NOMO-1 treated with DMSO at 0.1 percent for 48 hours (cell line): ENCODE measurements at regions not wholly inside any gene's neighbourhood (a gene's known extent, or its start where the extent isn't known, plus 50 kb on each side); places are given as distances from the start of the nearest gene placed in this dataset.

Experiments
- DNase-seq: peaks from one replicate; lab custom pipeline; 2025; ENCODE audit not compliant: unreplicated experiment; lab: John Stamatoyannopoulos, UW

DNA sequence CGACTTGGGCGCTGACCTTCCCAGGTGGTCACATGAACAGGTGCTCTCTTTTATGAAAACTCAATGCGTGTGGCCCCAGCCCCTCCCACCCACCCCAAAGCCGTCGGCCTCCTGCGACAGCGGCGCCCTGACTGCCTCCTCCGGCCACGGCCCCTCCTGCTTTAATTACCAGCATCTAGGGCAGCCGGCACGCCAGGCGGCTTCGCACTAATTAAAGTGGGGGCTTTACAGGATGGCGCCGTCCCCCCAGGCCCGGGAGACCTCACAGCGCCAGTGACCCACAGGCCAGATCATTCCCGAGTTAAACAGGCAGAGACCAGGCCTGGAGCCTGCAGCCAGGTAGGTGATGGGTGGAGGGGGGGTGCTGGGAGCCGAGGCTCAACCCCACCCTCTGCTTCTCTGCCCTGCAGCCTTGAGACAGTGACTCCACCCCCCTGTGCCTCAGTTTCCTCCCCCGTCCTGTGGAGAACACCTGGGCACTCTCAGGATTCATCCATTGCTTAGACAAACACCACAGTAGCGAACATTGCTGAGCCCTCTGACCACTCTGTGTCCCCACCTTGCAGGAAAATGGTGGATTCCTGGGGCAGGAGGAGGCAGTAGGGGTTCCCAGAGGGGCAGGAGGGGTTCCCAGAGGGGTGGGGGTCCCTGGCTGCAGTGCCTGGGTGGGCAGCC is 100.8 kb downstream of the MICALL2 start:
- no peak for DNase-seq

DNA sequence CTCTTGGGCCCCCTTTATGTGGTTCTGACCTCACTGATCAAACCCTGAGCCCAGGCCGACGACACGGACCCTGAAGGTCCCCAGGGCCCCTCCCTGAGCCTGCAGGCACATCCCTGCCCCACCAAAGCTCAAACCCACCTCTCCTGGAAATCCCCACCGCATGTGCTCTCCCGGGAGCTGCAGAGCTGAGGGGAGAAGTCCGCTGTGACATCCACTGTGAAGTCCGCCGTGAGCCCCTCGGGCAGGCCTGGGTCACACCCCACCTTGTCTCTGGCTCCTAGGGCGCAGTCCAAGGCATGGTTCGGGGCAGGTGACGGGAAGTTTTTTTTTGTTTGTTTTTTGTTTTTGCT is 100.2 kb downstream of the MICALL2 start:
- DNase-seq = no peak

DNA sequence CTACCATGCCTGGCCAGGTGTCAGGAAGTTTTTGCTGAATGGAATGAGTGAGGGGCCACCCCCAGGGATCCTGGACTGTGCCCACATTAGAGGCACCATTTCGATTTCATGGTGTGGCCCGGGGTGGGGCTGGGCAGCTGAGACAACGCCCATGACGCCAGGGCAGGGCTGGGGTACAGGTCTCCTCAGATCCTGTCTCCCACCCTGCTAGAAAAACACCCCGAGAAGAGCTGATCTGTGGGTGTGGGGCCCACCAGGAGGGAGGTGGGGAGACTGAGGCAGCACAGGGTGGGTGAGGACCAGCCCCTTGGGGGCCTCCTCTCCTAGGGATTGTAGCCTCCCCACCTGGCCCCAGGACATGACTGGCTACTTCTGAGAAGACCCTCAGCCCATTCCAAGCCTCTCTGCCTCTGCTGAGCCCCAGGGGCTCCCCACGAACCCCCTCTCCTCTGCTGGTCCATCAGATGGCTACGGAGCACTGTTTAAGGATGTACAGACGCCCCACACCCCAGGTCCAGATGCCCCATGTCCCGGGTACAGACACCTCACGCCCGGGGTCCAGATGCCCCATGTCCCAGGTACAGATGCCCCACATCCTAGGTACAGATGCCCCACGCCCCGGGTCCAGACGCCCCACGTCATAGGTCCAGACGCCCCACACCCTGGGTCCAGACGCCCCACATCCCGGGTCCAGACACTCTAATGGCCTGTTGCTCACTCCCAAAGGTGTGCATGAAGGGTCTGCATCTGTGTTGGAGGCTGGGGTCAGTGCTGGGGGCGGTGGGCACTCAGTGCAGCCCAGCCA is 99.4 kb downstream of the MICALL2 start:
- DNase-seq = no peak

DNA sequence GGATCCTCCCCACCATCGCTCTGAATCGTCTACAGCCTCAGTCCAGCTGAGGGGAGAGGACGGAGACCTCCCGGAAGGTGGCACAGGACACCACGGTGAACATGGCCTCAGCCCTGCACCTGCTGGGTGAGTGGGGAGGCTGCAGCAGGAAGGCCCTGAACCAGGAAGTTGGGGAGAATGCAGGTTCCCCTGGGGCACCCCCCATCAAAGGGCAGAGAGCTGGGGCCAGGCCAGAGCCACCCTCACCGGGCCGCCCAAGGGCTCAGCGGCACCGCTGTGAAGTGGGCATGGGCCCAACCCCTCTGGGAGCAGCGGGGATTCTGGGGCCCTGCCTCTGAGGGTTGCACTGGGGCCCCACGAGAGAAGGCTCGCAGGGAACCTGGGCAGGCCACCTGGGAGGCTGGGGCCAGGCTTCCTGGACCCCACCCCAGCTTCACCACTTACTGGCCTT is 98.7 kb downstream of the MICALL2 start:
- no peak for DNase-seq

DNA sequence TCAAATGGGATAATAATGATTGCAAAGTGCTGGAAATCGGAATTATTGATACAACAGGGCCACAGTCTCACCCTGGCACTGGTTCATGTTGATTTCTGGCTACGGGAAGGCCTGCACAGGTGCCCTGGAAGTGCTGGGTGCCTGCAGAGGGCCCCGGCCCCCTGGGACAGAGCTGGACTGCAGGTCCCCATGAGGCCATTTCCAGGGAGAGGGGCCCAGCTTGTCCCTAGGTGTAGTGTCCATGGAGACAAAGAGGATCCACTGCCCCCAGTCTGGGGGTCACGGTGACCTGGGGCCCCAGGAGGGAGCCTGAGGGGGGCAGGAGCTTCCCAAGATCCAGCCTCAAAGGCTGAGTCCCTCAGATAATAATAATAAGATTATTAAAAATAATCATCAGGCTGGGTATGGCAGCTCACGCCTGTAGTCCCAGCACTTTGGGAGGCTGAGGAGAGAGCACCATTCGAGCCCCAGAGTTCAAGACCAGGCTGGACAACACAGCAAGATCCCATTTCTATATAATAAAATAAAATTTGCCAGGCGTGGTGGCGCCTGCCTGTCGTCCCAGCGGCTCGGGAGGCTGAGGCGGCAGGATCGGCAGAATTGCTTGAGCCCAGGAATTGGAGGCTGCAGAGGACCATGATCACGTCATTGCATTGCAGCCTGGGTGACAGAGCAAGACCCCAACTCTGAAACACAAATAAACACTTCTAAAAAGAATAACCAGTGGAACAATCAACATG is 98.1 kb downstream of the MICALL2 start:
- DNase-seq = no peak

DNA sequence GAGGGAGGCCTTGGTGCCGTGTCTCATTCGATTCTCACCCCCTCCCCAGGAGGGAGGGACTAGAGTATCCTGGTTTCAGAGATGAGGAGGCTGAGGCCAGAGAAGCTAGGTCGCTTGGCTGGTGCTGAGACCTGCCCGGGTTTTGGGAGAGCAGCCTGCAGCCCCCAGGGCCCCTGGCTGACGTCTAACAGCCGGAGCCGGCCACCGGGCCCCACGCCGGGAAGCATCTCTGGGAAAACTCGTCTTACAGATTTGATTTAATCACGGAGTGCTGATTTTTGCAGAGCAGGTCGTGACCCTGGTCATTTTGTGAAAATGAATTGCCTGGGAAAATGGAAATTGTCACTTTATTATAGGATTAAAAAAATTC is 97.5 kb downstream of the MICALL2 start:
- DNase-seq = no peak

DNA sequence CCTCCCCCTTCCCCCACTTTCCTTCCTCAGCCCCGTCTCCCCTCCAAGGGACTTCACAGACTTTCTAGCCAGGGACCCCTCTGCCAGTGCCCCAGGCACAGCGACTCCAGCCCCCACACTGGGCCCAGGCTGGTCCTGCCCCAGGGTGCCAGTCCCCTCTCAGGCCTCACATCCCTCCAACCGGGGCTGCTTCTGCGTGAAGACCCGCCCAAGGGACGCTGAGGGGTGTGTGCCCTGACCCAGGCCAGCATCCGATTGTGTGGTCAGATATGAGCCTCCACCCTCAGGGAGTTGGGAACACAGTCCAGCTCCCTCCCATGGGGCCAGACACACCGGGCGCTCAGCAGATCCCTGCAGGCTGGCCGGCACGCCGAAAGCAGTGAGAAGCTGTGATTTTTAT is 97.0 kb downstream of the MICALL2 start:
- no peak for DNase-seq

DNA sequence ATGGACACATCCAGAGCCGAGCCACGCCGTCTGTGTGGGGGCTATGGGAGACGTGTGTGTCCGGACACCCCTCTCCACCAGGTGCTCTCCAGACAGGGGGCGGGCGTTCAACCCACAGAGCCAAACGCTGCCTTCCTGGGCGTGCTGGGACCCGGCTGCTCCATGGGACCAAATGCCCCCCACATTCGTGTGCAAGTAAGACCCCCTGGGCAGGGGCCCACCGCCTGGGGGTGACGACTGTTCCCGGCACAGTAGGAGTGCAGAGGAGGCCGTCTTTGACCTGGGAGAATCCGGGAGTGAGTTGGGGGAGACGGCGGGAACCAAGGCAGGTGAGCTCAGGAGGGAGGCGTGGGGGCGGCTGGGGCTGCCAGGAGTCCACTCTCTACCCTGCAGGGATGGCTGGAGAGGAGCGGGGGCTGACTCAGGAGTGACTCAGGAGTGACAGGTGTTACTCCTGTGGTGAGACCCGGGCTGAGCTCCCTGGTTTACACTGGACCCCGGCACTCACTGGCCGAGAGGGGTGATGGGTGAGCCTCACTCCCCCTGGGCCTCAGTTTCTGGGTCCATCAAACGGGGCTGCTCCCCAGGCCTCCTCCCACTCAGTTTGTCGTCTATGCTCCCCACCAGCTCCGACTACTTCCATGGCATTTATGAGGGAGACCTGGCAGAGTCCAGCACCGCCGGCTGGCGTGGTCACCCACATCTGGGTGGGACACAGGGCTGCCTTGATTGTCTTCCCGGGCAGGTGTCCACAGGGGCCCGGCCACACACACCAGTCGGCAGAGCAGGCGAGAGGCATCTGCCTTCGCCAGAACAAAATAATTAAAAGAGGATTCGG is 95.0 kb downstream of the MICALL2 start:
- no peak for DNase-seq

DNA sequence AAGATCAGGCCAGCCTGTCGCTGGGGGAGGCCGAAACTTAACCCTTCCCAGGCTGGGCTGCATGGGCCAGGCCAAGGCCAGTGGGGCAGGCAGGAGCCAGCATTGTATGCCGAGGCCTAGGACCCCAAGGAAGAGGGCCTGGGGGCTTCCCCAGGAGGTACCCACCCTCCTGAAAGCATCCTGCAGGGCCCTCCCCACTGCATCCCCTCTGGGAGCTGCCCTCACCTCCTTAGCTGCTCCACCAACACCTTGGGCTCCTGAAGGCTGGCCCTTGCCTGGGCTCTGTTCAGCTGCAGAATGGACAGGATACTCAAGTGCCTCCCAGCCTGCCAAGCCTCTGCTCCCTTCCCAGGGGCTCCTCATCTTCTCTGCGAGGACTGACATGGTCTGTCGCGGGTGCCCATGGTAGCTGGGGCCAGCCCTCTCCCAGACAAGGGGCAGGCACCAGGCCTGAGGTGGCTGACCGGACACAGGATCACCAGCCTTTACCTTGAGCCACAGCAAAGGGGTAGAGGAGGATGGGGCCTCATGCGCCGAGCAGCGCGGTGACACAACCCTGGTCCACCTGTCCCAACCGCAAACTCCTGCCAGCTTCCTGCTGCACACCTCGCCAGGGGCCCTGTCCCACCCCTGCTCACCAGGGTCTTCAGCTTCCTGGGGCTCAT is 94.2 kb downstream of the MICALL2 start:
- no peak for DNase-seq

DNA sequence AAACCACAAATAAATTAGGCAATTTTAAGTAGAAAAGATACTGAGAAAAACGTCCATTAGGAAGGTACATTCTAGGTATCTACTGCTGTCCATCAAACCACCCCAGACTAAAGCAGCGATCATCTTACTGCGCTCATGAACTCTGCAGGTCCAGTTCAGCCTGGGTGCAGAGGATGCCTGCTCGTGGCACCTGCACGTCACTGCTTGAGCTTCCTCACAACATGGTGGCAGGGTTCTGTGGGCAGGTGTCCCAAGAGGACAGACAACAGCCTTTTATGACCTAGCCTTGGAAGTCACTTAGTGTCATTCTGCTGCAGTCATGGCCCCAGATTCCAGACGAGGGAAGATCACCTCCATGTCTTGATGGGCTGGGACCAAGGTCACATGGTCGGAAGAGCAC is 93.4 kb downstream of the MICALL2 start:
- DNase-seq = no peak

DNA sequence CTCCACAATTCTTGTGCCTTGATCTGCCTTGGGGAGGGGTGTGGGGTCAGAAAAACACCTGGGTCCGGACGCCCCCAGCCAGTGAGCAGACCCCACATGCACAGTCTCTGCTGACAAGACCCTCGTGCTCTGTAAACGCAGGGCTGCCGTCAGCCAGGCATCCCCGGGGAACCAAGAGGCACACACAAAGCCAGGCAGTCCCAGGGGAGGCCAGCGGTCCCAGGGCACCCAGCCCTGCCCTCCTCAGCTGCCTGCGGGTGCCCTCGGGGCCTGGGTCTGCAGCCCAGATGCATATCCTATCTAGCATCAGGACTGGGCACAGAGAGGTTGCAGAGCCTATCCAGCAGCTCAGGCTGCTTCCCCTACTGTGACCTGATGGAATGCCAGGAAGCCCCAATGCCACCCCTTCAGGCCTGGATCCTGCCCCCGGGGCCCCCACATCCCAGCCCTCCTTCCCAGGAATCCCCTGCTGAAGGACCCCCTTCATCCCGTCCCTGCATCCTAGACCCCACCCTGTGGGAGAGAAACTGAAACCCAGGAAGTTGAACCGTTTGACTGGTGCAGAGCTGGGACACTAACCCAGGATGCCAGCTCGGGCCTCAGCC is 92.4 kb downstream of the MICALL2 start:
- DNase-seq = no peak

DNA sequence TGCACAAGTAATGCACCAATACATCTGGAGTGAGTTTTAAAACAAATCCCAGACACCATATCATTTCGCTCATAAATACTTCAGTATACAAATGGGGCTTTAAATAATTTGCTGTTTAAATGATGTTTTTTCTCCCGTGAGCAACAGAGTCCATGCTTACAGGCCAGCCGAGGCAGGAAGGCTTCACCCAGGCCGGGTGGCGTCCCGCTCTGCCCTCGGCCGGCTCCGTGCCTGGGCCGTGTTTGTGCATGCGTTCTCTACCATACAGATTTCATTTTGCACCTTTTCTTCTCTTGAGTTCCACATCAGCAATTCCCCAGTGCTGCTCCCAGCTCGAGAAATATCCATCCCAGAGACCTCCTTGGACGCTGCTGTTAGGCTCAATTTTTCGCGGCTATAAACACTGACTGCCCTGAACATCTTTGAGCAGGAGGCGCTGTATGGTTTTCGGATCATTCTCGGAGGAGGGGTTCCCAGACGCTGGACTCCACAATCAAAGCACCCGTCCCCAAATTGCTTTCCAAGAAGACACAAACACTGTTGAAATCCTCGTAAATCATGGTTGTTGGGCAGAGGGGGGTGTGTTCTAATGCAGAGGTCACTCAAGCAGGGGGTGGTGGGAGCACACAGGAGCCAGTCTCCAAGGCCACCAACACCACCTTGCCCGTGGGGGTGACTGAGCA is 91.6 kb downstream of the MICALL2 start:
- DNase-seq = no peak

DNA sequence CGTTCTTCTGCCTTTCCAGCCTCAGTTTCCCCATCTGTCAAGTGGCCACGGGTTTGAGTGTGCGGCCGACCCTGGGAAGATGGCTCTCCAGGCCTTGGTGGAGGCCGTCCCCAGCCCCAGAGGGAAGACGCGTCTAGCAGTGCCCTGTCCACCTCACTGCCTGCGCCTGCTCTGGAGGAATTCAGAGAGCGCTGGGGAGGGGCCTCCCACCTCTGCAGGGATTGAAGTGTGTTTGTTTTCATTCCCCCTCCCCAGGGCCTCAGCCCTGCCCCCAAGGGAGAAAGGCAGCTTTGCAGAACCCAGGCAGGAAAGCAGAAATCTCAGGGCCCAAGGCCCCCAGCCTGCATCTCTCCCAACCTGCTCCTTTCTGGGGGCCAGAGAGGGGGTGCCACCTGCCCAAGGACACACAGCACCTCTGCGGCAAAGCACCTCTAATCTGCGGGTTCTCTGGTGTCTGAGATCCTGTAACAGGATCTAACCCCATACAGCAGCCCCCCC is 91.0 kb downstream of the MICALL2 start:
- DNase-seq = no peak

DNA sequence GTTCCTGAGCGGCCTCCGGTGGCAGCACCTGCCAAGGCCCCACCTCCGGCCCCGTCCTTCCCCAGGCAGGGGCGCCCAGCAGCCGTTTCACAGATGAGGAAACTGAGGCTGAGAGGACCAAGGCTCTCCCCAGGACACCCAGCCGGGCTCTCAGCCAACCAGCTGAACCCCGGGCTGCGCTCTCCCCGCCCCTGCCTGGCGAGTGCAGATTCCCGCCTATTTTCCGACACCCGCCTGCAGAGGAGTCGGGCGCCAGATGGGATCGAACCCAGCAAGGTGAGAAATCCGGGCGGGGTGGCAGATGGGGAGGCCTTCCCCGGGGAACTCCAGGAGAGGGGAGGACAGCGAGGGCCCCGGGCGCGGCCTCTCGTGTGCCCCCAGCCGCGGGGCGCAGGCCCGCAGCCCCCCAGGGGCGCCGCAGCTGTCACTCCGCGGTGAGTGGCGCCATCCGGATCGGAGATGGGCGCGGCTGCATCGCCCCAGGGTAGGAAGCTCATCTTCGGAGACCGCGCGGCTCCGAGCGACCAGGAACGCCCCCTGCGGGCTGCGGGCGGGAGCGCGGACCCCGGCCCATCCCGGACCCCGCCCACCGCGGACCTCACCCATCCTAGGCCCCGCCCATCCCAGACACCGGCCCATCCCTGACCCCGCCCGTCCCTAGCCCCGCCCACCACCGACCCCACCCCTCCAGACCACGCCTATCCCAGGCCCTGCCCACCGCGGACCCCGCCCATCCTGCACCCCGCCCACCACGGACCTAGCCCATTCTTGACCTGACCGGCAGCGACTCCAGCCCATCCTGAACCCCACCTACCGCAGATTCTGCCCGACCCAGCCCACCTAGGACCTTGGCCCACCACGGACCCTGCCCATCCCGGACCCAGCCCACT is 90.3 kb downstream of the MICALL2 start:
- DNase-seq = no peak

DNA sequence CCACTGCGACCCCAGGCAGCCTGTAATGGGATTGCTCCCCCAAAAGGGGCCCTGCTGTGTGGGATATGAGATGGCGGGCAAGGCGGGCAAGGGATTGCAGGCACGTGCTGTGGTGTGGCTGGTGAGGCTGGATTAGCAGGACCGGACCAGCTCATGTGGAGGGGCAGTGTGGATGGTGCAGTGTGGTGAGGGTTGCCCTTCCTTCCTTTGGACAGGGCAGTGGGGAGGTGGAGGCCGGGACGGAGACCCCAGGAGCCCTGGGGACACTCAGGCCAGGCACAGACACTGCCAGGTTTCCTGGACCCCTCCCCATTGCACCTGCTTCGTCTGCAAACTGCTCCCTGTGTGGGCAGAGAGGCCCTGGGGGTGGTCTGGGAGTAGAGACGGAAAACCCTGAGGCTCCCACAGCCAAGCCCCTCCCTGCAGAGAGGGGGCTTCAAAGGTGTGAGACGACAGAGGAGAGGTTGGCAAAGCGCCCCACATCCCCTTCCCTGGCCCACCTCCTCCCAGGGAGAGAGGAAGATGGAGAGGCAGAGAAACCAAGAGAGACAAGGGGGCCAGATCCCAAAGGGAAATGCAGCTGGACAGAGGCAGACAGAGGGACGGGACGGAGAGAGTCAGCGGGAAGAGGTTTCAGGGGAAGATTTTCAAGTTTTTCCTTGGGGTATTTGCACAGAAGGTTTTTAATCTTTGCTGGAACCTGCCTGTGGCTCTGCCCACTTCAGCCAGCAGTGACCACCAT is 89.2 kb downstream of the MICALL2 start:
- DNase-seq = no peak

DNA sequence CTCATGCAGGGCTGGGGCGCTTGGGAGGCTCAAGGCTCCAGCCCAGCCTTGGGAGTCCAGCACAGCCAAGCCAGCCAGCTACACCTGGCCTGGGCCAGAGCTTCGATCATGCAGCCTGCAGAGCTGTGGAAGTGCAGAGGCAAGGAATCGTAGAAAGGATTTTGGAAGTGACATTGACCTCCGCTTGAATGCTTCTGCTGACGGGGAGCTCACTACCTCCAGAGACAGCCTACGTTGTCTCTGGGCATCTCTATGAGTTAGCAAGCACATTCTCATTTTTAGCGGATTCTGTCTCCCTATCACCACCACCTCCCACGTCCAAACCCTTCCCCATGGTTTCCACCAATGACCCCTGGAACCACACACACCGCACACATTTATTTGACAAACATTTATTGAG is 88.5 kb downstream of the MICALL2 start:
- DNase-seq = no peak

DNA sequence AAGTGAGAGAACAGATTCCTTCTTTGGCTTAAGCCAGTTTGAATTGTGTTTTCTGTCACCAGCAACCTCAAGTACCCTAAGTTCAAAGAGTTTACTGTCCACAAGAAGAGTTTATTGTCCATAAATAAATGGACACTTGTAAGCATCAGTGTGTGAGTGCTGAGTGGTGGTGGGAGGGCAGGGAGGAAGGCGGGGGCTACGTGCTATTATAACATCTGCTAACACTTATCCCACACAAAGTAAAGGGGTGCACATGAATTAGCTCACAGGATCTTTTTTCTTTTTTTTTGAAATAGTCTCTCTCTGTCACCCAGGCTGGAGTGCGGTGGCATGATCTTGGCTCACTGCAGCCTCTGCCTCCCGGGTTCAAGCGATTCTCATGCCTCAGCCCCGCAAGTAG is 87.2 kb downstream of the MICALL2 start:
- DNase-seq = no peak
